HG03039 (cell line): ENCODE measurements at regions not wholly inside any gene's neighbourhood (a gene's known extent, or its start where the extent isn't known, plus 50 kb on each side); places are given as distances from the start of the nearest gene placed in this dataset.

Experiments
- ATAC-seq: cut with Tn5 transposase; IDR thresholded peaks from one replicate; pipeline ENCODE4 v1.9.1; 2021; ENCODE audit warnings: mild to moderate bottlenecking, moderate library complexity; ENCODE audit not compliant: unreplicated experiment

DNA sequence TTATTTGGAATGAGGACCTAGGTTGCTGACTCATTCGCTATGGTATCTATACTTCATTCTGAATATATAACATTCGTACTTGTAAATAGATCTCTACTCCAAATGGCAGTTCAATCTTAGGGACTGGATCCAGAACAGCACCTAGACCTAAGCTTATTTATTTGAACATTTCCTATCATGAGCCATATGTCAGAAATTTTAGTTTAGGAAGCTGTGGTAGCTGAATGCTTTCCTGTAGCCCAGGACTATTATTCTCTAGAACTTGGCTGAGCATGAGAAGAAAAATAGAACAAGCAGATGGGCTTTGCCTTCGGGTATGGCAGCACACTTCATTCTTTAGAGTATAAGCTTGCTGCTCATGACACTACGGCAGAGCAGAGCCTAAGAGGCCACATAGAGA, 1114.4 kb upstream of the B3GALT2 start:
- ATAC-seq = no peak

DNA sequence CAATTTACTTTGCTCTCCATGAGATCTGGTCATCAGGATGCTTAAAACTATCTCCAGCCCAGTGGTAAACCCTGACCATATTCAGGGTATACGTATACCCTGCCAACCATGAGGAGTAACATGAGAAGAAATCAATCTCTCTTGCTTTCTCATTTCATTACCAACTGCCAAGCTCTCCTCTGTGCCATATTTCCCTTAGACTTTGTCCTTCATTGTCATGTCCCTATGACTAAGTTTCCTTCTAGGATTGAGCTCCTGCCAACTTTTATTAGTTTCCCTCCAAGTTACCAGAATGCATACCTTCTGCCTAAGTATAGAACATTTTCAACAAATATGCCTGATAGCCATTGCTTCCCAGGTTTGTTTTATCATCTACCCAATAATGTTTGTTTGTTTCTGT, 1113.9 kb upstream of the B3GALT2 start:
- ATAC-seq = no peak

DNA sequence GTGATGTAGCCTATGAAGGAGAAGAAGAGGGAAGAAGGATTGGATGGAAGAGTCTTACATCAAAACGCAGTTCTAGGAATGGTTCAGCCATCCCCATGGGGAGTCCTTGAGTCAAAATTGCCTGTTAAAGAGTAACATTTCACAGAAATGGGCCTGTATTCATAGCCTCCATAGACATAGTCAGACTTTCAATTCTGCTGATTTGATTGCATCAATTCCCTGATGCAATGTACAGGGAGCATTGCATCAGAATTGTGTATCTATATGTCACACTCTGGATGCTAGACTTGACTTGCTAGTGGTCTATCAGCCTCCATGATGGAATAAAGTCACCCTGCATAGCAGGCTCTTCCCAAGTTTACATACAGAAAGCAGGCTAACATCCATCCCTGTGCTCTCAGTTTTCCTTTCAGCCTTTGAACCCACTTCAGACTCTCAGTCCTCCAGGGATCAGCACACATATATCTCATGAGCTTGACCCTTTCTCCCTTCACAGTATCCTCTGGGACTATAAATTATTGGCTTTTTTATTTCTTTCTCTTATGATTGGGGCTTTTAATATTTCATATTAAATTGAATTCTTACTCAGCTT, 1111.7 kb upstream of the B3GALT2 start:
- no peak for ATAC-seq

GRCh38 chr1:194297094-194297493, 1110.7 kb upstream of the B3GALT2 start:
- ATAC-seq = no peak

GRCh38 chr1:194296201-194296600, 1109.8 kb upstream of the B3GALT2 start:
- no peak for ATAC-seq

- ATAC-seq = peak; percentile 94
Observed at GRCh38 chr1:194295685-194296084, 1109.3 kb upstream of the B3GALT2 start.

GRCh38 chr1:194293851-194294405, 1107.5 kb upstream of the B3GALT2 start:
- no peak for ATAC-seq

GRCh38 chr1:194292966-194293365, 1106.6 kb upstream of the B3GALT2 start:
- ATAC-seq = no peak

DNA sequence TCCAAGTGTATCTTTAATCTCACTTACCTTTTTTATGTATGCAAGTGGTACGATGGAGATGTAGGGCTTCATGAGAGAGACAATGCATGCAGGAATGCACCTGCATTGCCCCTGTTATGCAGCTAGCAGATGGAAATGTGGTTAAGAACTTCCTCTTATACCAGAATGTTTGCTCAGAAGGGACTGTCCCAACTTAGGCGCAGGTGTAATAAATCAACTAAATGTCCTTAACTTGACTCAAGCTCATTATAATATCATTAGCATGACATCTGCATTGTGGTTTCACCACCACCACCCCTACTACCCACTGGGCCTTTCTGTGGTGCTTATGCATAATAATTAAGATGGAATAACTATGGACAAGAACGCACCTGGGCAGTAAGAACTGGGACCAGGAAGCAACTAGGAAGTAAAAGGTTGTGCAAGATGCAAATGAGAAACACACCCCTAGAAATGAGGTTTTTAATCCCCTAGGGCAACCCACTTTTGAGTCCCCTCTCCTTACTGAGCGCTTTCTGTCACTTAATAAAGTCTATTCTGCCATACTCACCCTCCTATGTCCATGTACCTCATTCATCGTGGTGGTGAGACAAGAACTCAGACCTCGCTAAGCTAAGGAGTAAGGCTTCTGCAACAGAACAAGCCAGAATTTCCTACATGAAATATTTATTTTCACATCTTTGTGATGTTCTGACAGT, 1103.3 kb upstream of the B3GALT2 start:
- ATAC-seq = peak; percentile 96

GRCh38 chr1:194288238-194288637, 1101.8 kb upstream of the B3GALT2 start:
- ATAC-seq = no peak

DNA sequence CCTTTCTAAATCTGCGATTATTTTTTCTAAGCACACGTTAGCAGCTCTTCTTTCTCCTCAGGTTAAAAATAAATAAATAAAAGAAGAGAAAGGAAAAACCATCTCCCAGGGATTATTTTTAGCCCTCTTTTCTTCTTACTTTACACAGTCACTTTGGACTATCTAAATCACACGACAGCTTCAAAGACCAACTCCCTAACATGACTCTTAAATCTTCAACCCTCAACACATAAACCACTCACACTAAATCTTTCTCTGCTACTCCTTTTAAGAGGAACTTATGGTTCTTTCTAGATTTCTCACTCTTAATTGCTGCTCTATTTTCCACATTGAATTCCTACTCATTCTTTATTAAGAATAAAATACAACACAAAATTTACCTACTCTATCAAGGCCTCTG, 1095.0 kb upstream of the B3GALT2 start:
- no peak for ATAC-seq

GRCh38 chr1:194280463-194280862, 1094.0 kb upstream of the B3GALT2 start:
- no peak for ATAC-seq

DNA sequence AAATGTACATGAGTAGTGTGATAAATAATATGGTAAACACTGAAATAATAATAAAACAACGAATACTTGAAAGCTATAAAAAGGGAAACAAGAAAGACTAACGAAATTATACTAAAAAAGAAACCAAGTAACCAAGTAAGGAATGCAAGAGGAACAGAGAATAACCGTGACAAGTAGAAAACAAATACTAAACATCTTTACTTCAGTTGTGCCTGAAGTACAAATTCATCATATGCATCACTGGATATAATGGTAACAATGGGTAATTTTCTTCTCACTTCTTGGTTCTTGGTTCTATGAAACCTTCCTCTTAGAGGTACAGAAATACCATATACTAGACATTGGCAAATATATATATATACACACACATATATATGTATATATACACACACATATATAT, 1093.6 kb upstream of the B3GALT2 start:
- peak; percentile 83 for ATAC-seq

DNA sequence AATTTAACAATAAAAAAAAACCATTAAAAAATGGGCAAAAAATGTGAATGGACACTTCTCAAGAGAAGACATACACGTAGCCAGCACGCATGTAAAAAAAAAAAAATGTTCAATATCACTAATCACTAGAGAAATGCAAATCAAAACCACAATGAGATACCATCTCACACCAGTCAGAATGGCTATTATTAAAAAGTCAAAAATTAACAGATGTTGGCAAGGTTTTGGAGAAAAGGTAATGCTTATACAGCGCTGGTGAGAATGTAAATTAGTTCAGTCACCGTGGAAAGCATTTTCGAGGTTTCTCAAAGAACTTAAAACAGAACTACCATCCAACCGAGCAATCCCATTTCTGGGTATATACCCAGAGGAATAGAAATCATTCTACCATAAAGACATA, 1091.5 kb upstream of the B3GALT2 start:
- ATAC-seq = no peak

DNA sequence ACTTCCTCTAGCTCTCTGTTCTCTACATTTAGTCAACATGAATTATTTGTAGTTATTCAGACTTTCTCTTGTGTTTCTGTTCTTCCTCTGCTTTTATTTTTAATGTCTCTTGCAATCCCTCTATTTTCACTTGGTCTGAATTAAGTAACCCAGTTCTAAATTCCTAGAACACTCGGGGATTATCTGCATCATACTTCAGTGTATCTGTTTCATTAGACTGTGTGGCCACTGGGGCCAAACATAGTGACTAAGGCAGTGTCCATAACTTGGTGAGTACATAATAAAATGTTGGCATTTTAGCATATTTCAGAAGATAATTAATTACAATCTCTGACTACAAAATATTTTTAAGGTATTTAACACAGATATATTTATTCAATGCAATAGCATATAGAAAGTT, 1087.2 kb upstream of the B3GALT2 start:
- ATAC-seq = no peak

GRCh38 chr1:194268839-194269238, 1082.4 kb upstream of the B3GALT2 start:
- no peak for ATAC-seq

GRCh38 chr1:194267021-194267420, 1080.6 kb upstream of the B3GALT2 start:
- no peak for ATAC-seq

DNA sequence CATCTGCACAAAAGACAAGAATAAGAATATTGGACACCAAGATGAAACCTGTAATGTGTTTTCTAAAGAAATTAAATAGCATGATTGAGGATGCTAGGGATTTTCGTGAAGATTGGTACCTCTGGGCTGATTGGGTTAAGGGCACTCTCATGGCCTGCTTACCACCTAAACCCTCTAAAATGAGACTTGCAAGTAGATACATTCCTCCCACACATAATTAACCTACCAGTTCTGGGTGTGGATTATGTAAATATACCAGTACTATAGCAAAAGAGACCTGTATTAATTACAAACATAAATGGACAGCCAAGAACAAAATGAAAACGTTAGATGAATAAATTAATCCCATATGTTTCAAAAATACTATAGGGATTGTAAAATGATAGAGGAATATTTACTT, 1069.6 kb upstream of the B3GALT2 start:
- no peak for ATAC-seq

DNA sequence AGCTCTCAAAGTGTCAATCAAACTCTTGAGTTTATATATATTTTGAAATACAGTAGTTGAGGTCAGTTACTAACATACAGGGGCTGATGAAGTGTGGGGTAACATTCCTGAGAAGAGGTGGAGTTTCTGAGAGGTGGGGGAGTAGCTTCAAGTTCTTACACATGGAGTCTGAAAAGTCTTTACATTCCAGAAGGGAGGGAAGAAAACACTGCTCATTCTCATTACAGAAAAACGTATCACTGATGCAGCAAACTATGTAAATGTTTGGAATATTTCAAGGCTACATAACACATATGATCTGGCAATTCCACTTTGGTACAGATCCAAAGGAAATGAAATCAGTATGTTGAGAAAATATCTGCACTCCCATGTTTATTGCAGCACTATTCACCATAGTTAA, 1065.8 kb upstream of the B3GALT2 start:
- no peak for ATAC-seq

DNA sequence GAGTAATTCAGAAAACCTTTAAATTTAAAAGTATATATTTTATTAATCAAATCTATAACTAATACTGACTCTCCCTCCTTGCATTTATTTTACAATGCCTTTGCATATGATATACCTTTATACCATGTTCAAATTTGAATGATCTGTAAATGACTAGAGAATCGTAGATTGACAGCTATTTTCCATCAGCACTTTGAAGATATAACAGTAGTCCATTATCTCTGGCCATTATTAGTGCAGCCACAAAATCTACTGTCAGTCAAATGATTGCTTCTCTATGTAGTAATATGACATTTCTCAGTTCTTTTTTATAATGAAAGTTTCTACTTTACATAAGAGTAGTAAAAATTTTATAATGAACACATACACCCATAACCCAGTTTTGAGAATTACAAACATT, 1054.8 kb upstream of the B3GALT2 start:
- no peak for ATAC-seq

DNA sequence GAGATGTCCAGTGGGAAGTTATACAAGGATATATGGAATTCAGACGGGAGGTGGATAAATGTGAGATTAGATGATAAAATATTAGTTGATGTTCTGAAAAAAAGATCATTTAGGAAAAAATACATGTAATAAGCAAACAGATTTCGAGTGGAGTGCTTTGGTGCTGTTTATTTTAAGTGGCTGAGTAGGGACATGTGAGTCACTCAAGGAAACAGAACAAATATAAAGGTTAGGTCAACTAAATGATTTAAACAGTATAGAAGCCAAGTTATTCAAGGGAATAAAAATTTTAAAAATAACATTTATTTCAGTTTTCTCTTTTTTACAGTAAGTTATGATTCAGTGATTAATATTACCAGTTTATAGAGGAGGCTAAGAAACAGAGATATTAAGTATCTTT, 1046.7 kb upstream of the B3GALT2 start:
- ATAC-seq = no peak

DNA sequence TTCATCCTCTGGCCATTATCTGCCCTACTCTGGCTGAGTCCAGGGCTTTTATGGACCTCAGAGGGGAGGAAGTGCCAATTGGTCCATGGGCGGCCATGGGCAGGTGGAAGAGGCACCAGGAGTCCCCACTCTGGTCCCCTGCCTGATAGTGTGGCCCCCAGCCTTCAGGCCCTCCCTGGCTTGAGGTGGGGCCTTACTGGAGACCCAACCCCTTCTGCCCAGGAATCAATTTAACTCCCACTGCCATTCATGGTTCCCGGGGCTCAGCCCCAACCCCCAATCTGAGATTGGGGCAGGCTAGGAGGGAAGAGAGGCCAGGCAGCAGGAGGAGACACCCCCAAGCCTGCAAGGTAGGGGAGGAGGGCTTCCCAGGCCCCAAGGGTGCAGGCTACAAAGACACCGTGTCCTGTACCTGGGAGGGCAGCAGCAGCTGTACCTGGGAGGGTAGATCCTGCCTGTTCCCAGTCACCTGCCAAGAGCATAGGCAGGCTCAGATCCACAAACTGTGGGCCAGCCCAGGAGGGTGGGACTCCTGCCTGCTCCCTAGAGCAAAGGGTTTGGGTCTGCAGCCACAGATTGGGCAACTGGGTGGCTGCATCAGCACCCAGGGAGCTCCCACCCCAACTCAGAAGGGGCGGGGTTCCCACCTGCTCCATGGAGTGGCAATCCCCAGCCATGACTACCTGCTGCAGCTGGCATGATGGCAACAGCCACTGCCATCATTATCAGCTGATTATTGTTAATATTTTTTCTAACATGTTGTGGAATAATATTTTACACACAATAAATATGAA, 1044.1 kb upstream of the B3GALT2 start:
- no peak for ATAC-seq
